ENCODE measurements at regions not wholly inside any gene's neighbourhood (a gene's known extent, or its start where the extent isn't known, plus 50 kb on each side); places are given as distances from the start of the nearest gene placed in this dataset.

DNA sequence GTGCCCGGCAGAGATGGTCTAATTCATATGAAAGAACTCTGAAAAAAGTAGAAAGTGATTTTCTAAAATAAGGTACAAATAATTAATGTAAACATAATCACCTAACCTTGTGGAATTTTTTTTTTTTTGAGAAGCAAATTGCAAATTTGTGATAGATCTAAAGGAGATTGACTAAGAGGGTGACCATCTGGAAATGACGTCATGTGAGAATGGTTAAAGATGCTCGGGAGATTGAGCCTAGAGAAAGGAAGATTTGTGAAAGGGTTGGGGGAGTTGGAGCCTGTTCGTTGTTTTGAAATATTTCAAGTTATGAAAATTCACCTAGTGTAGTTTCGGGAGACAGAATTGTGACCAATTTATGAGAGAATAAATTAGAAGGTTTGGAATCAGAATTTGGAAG, 115.7 kb upstream of the ANK2 start:
- Histone ChIP-seq H3K4ac (ENCODE audit: low read depth, low read length) (no peak overlapping the region), H3K23ac (ENCODE audit: insufficient read length, low read depth, low read length) (no peak overlapping the region), H2AK5ac (ENCODE audit: insufficient read length, low read length) (no peak overlapping the region), H2AFZ (ENCODE audit: low read length) (no peak overlapping the region), H3K9me3 (ENCODE audit: control insufficient read depth, low read depth, low read length) (no peaks in the 10 kb centered on the region), H3T11ph (ENCODE audit: low read length) (no peak overlapping the region), H4K5ac (ENCODE audit: insufficient read length, low read depth, low read length) (no peak overlapping the region), H3K27me3 (ENCODE audit: insufficient read depth, low read length) (no peaks in the 10 kb centered on the region), H3K23me2 (ENCODE audit: insufficient read length, low read depth, low read length, poor library complexity, severe bottlenecking) (no peaks in the 10 kb centered on the region), H3K27ac (ENCODE audit: insufficient read length, low read depth, low read length) (no peak overlapping the region), H3K79me1 (ENCODE audit: insufficient read depth, low read depth, low read length, poor library complexity, severe bottlenecking) (no peaks in the 10 kb centered on the region), H3K9ac (ENCODE audit: extremely low read depth, insufficient read length, low read length) (no peak overlapping the region), H2BK12ac (ENCODE audit: insufficient read length, low read depth, low read length) (no peak overlapping the region), H3K4me1 (ENCODE audit: insufficient read depth, low read length) (no peaks in the 10 kb centered on the region), H2BK20ac (ENCODE audit: low read depth, low read length, poor library complexity, severe bottlenecking) (no peak overlapping the region), H4K8ac (replicated peaks; ENCODE audit: insufficient read length, low read depth, low read length) (no peak overlapping the region), H4K91ac (ENCODE audit: insufficient read length, low read depth, low read length) (no peak overlapping the region), H4K20me1 (ENCODE audit: control insufficient read depth, insufficient read depth, insufficient read length) (no peaks in the 10 kb centered on the region), H2BK5ac (ENCODE audit: insufficient read length, low read length) (no peak overlapping the region), H3K18ac (ENCODE audit: insufficient read length, low read depth, low read length) (no peak overlapping the region), H3K79me2 (ENCODE audit: insufficient read depth, low read length) (no peaks in the 10 kb centered on the region), H3K14ac (ENCODE audit: insufficient read depth, low read length) (no peak overlapping the region), H3K4me2 (ENCODE audit: insufficient read depth, insufficient read length, low read length) (no peak overlapping the region), H2BK15ac (ENCODE audit: low read depth, low read length) (no peak overlapping the region), H2BK120ac (ENCODE audit: low read depth, low read length, poor library complexity, severe bottlenecking) (no peak overlapping the region), H3K56ac (ENCODE audit: insufficient read length, low read depth, low read length) (no peak overlapping the region)
- TF ChIP-seq CTCF (conservative IDR thresholded peaks at IDR 0.05), result no peak
- H3K27ac Mint-ChIP-seq, result peak overlapping the region in 1 of 3 experiments; percentile 19; a peak in 3 of 7 replicates
- peaks cover 0 to 12% (median 4%) of the 10 kb centered on the region in 3 experiments; a peak in 5 of 7 replicates for H3K36me3 Mint-ChIP-seq (ENCODE audit: insufficient read depth in 1 of 3, low read depth in 3 of 3)
- peaks cover 9 to 13% of the 10 kb centered on the region in 2 experiments for H3K4me1 Mint-ChIP-seq
- H3K27me3 Mint-ChIP-seq (ENCODE audit: low read depth), result peaks cover 2% of the 10 kb centered on the region; the same call in 1 of the 2 replicates
- no peak overlapping the region for H3K4me3 Mint-ChIP-seq
- no peak for DNase-seq
- WGBS (ENCODE audit: extremely low coverage, insufficient read length, low lambda C conversion rate), result no CpG with 5 or more reads among the region's 5 CpGs
- no peaks in the 10 kb centered on the region for H3K9me3 Mint-ChIP-seq

Data from H9 (cell line).